HK-2 (cell line): ENCODE measurements at regions not wholly inside any gene's neighbourhood (a gene's known extent, or its start where the extent isn't known, plus 50 kb on each side); places are given as distances from the start of the nearest gene placed in this dataset.
"Not testable (repeated sequence)": the region's sequence is repeated elsewhere in the genome, so short reads cannot be mapped to it uniquely, and the experiment has no call there.

ENCODE experiments used
- DNase-seq: peaks from one replicate; pipeline ENCODE4 v3.0.0-alpha.2; 2018; ENCODE audit not compliant: unreplicated experiment

GRCh38 chr2:166831930-166832329 is 56.4 kb upstream of the XIRP2 start:
- DNase-seq: no peak

GRCh38 chr2:166825914-166826313 is 62.4 kb upstream of the XIRP2 start:
- no peak for DNase-seq

GRCh38 chr2:166814335-166814734 is 73.9 kb upstream of the XIRP2 start:
- no peak for DNase-seq

GRCh38 chr2:166812166-166812891 is 76.0 kb upstream of the XIRP2 start:
- no peak for DNase-seq

GRCh38 chr2:166805753-166806152 is 82.5 kb upstream of the XIRP2 start:
- DNase-seq: no peak

- no peak for DNase-seq
Measured at GRCh38 chr2:166803373-166804000, 84.8 kb upstream of the XIRP2 start.

- DNase-seq: no peak
Measured at GRCh38 chr2:166802475-166802874, 85.8 kb upstream of the XIRP2 start.

- no peak for DNase-seq
Measured at GRCh38 chr2:166792808-166793207, 95.5 kb upstream of the XIRP2 start.

GRCh38 chr2:166786707-166787106 is 101.6 kb upstream of the XIRP2 start:
- no peak for DNase-seq

- no peak for DNase-seq
Measured at GRCh38 chr2:166784296-166784946, 103.9 kb upstream of the XIRP2 start.

- DNase-seq: no peak
Measured at GRCh38 chr2:166775176-166775575, 113.1 kb upstream of the XIRP2 start.

GRCh38 chr2:166773308-166773949 is 114.9 kb upstream of the XIRP2 start:
- no peak for DNase-seq

- no peak for DNase-seq
Measured at GRCh38 chr2:166768393-166769123, 119.7 kb upstream of the XIRP2 start.

GRCh38 chr2:166766769-166767322 is 121.4 kb upstream of the XIRP2 start:
- not testable (repeated sequence) for DNase-seq

GRCh38 chr2:166766220-166766619 is 122.1 kb upstream of the XIRP2 start:
- no peak for DNase-seq

- no peak for DNase-seq
Measured at GRCh38 chr2:166765141-166765540, 123.1 kb upstream of the XIRP2 start.

- DNase-seq: no peak
Measured at GRCh38 chr2:166764702-166765101, 123.6 kb upstream of the XIRP2 start.

GRCh38 chr2:166764216-166764615 is 124.1 kb upstream of the XIRP2 start:
- DNase-seq: no peak

- DNase-seq: no peak
Measured at GRCh38 chr2:166762746-166763145, 125.5 kb upstream of the XIRP2 start.

GRCh38 chr2:166758956-166759355 is 129.3 kb upstream of the XIRP2 start:
- DNase-seq: no peak

GRCh38 chr2:166750624-166751023 is 137.7 kb upstream of the XIRP2 start:
- DNase-seq: no peak

- DNase-seq: not testable (repeated sequence)
Measured at GRCh38 chr2:166744117-166744516, 144.2 kb upstream of the XIRP2 start.
